22Rv1 (cell line): ENCODE measurements at regions not wholly inside any gene's neighbourhood (a gene's known extent, or its start where the extent isn't known, plus 50 kb on each side); places are given as distances from the start of the nearest gene placed in this dataset.

Experiments used
- ZFX ChIP-seq: fragments of 450-650 bp; IDR thresholded peaks from 2 replicates; pipeline ENCODE4 v1.6.1; 2017; ENCODE audit warnings: antibody characterized with exemption, borderline replicate concordance
- TF ChIP-seq, protein P1 (sequence below): fragments of 450-650 bp; IDR thresholded peaks from 2 replicates; pipeline ENCODE4 v1.5.1; 2017; ENCODE audit warnings: mild to moderate bottlenecking

DNA sequence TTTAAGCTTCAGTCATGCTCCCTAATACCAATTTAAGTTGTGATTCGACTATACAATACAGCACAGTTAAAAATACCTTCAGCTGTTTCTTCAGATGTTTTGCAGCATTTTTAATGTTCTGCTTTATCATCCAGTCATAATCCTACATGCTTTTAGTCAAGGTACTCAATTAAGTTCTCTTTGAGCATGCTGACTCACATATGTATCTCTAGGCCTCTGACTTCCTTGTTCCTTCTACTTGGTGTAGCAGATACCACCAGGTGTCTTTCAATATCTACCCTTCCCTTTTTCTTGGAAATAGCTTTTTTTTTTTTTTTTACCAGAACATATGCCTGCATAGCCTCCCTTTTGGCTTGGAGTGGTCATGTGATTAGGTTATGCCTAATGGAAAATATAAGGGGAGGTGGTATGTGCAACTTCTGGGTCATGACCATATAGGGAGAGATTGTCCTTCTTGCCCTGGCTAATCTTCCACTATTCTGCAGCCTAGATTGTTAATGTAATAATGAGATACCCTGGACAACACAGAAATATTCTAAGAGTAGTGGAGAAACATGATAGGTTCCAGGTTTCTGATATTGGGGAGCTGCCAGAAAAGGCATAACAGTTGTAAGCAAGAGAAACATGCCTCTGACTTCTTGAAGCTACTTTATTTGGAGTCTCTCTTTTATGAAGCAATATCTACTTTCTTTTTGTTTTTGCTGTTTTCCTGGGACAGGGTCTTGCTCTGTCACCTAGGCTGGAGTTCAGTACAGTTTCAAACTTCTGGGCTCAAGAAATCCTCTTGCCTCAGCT is 737.2 kb upstream of the SLIT2 start:
- TF ChIP-seq, protein P1, sequence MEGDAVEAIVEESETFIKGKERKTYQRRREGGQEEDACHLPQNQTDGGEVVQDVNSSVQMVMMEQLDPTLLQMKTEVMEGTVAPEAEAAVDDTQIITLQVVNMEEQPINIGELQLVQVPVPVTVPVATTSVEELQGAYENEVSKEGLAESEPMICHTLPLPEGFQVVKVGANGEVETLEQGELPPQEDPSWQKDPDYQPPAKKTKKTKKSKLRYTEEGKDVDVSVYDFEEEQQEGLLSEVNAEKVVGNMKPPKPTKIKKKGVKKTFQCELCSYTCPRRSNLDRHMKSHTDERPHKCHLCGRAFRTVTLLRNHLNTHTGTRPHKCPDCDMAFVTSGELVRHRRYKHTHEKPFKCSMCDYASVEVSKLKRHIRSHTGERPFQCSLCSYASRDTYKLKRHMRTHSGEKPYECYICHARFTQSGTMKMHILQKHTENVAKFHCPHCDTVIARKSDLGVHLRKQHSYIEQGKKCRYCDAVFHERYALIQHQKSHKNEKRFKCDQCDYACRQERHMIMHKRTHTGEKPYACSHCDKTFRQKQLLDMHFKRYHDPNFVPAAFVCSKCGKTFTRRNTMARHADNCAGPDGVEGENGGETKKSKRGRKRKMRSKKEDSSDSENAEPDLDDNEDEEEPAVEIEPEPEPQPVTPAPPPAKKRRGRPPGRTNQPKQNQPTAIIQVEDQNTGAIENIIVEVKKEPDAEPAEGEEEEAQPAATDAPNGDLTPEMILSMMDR, result no peak
- no peak for TF ChIP-seq ZFX
